NCI-H2107 treated with DMSO at 0.1 percent for 48 hours (cell line): ENCODE measurements at regions not wholly inside any gene's neighbourhood (a gene's known extent, or its start where the extent isn't known, plus 50 kb on each side); places are given as distances from the start of the nearest gene placed in this dataset.

Experiments used
- DNase-seq: peaks from one replicate; lab custom pipeline; 2025; ENCODE audit not compliant: unreplicated experiment; lab: John Stamatoyannopoulos, UW

DNA sequence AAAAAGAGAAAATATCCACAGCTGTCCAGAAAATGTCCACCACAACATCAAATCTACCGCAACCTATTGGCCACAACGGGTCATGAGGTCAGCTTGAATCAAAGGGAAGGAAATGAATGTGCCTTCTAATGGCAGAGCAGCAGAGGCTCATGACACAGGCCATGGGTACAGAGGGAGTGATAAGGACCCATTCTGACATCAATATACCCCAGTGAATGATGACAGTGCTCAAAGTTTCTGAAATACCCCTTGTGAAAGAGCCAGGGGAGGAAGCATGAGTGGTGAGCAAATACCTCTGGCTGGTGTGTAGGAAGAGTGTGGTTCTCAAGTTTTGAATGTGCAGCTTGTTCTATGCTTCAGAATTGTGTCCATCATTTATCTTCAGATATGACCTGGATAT is 348.2 kb downstream of the IRX1 start:
- DNase-seq = no peak

DNA sequence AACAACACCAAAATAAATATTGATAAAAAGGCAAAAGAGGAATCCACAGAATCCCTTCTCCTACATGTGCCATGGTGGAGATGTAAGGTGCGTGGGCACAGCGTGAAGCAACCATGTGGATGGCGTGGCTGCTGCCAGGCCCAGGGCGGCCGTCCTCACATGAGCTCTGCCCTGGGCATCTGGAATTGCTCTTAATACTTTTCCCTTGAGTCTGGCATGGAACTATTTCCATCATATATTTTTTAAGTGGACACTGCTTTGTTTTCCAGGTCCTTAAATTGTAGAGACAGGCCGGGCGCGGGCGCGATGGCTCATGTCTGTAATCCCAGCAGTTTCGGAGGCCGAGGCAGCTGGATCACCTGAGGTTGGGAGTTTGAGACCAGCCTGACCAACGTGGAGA is 349.3 kb downstream of the IRX1 start:
- no peak for DNase-seq

DNA sequence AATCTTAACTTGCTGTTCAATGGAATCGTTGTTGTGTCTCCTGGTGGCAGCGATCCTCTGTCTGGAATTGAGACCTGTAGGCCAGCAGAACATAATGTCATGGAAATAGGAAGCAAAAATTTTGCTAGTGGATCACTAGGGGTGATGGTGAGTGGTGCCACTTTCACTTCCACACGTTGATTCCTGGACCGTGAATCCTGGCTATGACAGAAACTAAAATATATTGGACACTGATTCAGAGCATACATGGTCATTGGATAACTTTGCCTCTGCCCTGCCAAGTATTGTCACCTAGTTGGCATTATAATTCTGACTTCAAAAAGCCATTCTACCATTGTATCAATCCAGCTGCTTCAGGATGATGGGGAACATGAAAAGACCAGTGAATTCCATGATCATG is 353.2 kb downstream of the IRX1 start:
- no peak for DNase-seq

DNA sequence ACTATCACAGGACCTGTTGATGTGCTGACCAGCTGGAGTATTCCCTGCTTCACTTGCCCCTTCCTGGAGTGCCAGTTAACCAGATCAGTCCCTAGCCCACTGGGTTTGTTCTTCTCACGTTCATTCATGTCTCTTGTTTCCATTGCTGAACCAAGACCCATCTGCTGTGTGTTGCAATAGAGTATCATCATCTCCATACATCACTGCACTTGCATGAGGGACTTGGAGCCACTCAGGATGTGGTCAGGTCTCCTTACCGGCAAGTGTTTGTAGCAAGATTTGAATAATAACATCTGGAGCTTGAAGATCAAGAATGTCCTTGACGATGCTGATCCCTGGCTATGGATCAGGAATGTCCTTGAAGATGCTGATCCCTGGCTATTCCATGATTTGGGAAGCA is 358.6 kb downstream of the IRX1 start:
- no peak for DNase-seq

DNA sequence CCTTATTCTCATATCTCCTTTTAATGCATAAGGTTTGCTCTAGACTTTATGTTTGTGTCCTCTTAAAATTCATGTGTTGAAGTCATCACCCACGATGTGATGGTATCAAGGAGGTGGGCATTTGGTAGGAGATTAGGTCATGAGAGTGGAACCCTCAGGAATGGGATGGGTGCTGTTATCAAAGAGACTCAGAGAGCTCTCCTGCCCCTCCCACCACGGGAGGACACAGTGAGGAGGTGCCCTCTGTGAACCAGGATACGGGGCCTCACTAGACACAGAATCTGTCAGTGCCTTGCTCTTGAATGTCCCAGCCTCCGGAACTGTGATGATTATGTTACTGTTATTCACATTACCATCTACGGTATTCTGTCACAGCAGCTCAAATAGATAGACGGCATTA is 359.0 kb downstream of the IRX1 start:
- DNase-seq = no peak

DNA sequence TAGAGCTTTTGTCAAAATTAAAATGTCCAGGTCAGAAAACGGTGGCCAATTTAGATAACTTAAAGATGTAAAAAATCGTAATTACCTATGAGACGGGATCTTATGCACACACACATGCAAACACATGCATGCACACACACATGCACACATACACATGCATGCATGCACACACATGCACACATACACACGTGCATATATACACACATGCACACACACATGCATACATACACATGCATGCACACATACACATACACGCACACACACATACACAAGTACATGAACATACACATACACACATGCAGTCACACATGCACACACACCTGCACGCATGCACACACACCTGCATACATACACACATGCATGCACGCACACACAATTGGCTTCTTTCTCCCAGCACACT is 362.0 kb downstream of the IRX1 start:
- no peak for DNase-seq

DNA sequence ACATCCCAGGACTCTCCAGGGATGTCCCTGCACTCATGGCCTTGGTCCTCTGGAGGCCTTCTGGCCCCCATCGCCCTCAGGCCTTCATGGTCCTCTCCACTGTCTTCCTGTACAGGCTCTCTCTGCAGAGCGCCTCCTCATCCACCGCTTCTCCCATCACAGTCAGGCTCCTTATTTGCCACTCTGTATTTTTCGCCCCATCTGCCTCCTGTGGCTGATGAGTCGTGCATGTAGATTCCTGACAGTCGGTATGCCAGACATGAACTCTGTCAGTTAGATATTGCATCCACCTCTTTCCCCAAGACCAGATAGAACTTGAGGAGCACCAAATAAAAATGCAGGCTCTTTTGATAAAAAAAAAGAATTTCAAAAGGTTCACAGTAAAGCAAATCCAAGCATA is 362.8 kb downstream of the IRX1 start:
- no peak for DNase-seq

DNA sequence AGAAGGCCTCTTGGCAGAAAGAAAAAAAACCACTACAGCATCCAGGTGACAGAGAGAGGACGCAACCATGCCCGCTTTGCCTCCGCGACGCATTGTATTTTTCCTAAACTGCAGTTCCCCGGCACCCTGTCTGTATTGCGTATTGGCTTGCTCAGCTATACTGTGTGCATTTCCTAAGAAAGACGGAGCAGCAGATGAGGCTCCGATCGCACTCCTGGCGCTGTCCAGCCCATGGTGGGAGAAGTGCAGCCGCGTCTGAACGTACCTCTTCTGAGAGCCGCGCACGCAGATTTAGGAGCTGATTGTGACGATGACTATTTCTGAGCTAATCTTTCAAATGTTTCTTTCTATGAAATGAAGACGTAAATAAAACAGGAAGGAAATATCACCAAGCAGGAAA is 366.5 kb downstream of the IRX1 start:
- no peak for DNase-seq

DNA sequence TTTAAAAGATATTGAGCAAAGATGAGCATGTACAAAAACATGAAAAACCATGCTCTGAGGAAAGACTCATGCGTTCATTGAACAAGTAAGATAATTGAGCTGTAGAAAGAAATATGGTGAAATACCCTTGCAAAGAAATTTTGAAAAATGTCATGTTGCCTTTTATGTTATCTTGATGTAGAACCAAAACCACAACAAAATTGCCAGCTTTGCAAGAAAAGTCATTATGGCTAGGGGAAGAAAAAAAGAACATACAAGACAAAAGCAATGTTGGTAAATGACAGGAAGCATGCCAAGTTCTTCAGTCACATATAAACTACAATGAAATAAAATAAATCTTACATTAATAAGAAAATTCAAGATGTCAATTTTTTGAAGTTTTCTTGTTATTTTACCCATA is 368.0 kb downstream of the IRX1 start:
- no peak for DNase-seq

DNA sequence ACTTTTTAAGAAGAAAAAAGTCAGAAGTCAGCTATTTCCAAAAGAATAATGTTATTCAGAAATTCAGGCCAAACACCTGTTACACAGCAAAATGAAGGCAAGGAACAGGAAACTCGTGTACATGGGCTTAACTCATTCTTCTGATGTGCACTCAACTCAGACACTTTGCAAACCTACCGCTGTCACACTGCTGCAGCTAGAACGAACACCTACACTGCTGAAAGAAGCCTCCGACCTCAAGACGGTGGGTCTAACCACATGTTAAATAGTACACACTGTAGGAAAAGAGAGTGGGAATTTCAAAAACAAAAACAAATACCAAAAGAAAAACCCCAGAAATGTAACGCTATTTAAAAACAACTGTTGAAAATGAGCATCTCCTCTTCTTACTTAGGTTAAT is 384.5 kb downstream of the IRX1 start:
- no peak for DNase-seq

DNA sequence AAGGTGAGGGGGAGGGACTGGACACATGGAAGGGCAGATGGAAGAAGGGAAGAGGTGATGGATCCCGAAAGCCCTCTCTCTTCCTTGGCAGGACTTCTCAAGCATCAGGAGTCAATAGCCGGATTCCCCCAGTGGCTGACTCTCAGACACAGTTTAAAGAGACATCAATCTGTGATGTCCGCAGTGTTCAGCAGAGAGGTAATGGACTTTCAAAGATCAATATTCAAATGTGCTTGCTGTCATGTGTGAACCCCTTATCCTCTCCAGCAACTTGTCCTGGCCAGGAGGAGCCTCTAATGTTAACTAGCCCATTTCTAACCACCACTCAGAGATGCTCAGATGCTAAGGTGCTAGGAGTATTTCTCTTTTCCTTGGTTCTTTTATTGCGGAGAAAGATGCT is 392.2 kb downstream of the IRX1 start:
- no peak for DNase-seq

DNA sequence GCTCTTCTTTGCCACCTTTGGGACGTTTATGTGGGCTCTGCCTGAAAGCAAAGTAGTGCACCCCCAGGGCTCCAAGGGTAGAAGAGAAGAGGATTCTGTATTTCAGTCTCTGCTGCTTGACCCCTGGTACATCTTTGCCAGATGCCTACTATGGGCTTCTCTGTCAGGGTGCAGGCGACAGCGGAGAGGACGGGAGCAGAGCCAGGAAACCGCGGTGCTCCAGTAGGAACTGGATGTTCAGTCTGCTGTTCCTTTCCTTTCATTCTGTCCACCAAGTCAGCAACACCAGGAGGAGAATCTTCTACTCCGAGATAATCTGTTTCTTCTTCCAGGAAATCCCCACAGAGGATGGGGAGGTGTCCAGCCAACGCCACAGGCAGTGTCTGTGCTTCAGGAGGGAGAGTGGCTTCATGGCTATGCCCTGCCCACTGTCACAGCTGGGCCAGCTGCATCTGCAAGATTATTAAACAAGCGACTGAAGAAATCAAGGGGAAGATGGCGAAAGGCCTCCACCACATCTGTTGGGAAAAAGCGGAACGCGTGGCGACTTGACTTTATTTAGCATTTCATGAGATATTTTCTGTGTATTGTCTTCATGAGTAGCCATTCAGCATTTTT is 398.3 kb downstream of the IRX1 start:
- no peak for DNase-seq

DNA sequence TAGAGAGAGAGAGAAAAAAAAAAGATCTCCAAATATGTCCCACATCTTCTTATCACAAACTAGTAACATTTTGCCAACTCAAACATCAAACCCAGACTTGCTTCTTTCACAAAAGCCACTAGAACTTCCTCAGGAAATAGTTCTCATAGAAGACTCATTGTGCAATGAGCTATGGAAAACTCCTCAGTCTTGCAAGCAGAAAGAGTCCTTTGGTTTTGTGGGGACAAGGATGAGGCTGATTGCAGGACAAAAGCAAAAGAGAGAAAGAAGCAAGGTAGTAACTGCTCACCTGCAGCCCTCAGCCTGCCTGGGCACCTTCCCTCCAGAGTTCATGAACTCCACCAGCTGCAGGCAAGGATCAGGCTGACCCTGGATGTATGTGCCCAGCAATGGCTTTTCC is 399.0 kb downstream of the IRX1 start:
- DNase-seq = no peak

DNA sequence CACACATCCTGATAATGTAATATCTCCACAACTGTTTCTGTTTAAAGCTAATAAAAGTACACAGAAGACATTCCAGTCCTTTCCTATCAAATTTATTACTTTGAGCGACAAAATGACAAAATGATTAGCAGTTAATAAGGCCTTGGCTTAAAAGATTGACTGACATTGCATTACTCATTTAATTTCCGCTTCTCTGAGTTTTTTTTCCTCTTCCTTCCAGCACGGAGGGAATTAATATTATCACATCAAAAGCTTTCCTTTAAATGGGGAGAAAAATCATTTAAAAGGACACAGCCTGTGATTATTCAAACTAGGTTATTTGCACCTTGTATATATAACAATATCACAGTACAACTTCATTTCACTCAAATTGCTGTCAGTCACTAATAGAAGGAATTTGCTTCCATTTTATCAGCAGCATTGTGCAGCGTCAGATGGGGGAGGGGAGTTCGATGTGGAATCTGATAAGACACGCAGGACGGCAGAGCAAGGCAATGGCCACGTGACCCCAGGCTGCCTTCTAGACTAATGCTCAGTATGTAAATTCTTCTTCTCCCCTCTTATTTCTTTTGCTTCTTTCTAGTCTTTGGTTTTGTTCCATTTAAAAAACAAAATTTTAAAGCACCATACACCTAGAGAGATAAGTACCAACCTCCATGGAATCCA is 400.5 kb downstream of the IRX1 start:
- no peak for DNase-seq

DNA sequence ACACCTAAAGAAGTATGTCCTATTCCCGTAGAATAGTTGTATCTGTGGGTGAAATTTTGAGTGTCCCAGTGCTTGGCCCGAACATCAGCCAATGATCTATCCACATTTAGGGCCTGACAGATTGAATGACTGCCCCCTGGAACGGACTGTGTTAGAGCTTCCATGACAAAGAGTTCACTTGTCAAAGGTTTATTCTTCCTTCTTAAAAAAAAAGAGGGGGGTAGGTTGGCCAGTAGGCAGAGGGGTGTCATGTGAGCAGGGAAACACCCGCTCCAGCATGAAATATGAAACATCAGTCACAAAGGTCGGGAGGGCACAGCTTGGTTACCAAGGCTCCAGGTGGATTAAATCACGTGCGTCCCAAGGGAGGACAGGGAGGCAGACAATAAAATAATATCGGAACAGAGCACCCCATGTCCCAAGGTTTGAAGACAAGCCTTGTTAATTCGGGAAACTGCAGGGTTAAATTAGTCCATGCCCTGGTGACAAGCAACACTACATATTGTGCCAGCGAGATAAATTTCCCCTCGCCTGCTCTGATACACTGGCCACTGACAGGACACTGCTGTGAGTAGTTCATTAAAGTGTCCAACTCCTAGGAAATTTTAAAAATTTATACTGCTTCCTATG is 401.2 kb downstream of the IRX1 start:
- no peak for DNase-seq

DNA sequence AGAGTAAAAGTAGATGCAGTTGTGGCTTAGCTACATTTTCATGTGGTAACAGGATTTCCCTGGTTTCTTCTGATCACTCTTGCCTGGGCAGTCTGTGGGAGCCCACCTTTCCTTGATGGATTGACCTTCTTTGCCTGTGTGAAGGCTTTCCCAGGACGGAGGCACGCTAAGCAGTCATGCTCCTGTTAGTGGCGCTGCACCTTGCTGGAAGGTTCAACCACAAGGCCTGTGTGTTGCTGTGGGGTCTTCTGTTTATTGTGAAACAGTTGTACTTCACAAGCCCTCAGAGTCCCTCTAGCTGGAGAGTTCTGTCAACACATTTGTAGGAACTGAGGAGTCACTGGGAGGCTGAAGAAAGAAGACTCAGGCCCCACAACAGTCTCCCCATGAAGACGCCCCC is 402.0 kb downstream of the IRX1 start:
- no peak for DNase-seq

DNA sequence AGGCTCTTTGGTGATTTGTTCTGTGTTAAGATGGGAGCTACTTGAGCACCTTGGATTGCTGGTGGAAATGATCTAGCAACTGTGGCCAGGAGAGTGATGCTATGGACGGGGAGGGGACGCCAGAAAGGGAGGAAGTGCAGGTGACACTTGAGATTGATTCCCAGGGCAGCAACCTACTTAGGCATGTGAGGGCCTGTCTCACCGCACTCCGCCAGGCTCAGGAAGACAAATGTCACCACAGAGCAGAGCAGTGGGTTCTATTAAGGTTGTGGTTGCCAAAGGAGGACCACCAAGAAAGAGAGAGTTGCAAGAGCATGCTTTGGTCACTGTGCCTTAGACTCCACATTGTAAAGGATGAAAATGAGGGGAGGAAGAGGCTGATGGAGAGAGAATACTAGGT is 404.3 kb downstream of the IRX1 start:
- no peak for DNase-seq

DNA sequence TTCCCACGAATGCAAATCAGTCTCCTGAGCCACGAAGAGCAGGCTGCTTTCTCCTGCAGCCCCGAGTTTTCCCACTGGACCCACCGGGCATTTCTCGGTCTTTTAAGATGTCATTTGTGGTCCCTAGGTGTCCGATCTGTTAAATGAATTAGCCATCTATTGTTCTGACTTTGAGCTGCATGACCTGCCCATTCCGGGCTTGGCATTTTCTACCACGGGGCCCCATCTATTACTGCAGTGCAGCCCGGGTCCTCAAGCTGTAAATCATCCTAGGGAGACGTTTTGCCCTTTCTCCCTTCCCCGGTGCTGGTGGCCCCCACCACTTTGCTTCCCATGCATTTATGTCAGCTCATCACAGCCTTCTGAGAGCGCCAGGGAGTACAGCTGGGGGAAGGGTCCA is 405.4 kb downstream of the IRX1 start:
- no peak for DNase-seq

DNA sequence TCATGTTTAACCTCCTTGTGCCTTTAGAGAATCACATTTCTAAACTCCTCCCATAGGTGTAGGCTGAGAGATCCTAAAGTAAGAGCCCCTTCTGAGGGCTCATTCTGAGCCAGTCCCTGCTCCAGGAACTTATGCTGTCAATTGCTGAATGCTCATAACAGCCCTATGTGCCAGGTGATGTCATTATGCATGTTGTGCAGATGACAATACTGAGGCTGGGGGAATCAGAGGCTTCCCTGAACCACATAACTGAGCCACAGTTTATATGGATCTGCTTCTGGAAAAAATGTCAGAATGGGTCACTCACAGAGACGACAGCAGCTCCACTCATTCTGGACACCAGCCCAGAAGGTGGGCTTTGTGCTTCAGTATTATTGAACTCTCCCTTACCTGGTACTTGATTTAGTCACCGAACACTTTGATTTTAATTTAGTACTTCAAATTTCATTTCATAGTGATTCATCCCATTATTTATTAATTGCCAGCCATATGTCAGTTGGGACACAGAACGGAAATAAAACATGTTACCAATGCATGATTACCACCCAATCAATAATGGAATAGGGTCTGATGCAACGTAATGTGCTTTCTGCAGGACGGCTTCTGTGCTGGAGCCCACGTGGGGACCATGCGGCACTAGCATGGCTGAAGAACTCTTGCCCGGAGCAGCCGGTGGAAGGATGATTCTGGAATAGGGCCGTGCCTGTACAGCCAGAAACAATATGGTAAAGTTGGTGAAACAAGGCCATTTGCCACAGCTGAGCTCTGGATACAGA is 406.3 kb downstream of the IRX1 start:
- DNase-seq = no peak

DNA sequence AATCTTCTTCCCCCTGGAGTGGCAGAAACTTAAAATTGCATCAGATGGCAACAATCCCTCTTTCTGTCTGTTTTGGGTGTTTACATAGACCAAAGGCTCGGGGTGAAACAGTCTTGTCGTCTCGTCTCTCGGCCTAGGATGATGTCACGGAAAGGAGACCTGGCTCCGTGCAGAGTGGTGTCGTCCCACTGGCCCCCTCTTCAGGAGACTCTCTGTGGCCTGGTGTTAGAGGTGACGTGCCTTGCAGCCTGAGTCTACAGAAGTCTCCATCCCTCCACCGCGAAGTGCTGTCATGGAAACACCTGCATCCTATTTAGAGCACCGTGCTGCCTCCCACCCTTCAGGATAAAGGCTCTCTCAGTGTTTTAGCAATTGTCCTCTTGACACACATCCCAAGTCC is 409.7 kb downstream of the IRX1 start:
- DNase-seq = no peak

DNA sequence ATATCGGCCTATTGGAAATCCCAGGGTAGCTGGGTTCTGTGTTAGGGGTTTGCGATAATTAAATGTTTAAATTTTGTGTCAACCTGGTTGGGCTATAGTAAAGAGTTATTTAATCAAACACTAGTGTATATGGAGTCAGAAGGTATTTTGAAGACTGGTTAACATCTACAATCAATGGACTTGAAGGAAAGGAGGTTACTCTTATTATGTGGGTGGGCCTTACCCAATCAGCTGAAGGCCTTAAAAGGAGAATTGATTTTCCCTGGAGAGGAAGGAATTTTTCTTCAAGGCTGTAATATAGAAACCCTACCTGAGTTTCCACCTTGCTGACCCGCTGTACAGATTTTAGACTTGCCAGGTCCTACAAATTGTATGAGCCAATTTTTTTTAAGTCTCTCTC is 411.4 kb downstream of the IRX1 start:
- no peak for DNase-seq

DNA sequence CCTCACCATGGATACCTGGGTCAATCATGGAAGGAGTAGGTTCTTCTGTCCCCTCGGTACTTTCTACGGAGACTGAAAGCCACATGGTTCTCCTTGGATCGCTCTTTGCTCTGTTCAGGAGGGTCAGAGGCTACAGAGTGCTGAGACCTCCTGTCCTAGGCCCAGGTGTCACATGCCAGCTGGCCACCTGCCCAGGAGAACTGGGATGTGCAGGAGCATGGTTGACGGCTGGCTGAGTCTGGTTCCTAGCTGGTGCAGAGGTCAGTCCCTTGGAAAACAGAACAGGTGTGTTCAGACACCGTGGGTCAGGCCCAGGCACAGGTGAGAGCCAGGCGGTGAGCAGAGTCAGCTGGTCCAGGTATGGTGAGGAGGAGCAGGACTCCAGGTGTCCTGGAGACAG is 416.3 kb downstream of the IRX1 start:
- DNase-seq = no peak
